ENCODE measurements at regions not wholly inside any gene's neighbourhood (a gene's known extent, or its start where the extent isn't known, plus 50 kb on each side); places are given as distances from the start of the nearest gene placed in this dataset.

- DNase-seq (ENCODE audit: low read depth), result no peak
Observed at GRCh38 chr5:8848997-8849594, 696.8 kb downstream of the SEMA5A start.

DNA sequence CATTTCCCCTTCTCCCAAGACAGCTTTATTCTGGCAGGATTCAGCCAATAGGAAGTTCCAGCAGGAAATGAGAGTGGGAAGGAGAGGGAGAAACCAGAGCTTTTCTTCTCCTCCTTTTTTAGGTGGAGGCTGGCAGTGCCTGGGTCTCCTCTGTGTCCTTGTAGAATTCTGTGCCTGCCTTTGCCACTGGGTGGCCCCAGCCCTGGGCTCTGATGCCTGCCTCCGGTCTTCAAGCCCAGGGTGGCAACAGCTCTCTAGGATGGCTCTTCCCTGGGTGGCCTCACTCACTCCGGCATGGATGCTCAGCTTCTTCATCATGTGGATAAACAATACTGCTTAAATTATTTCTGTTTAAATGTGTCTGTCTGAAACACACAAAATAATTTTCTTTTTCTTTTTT, 694.8 kb downstream of the SEMA5A start:
- no peak for DNase-seq (ENCODE audit: low read depth)

DNA sequence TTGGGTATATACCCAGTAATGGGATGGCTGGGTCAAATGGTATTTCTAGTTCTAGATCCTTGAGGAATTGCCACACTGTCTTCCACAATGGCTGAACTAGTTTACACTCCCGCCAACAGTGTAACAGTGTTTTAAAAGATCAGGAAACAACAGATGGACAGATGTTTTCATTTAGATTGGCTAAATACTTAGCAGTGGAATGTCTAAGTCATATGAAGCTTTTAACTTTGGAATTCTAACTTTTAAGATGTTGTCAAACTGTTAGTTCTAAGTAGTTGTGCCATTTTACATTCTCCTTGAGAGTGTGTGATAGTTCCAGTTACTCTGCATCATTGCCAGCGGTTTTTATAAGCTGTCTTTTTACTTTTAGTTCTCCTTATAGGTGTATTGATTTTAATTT, 688.8 kb downstream of the SEMA5A start:
- no peak for DNase-seq (ENCODE audit: low read depth)

GRCh38 chr5:8861764-8862163, 684.1 kb downstream of the SEMA5A start:
- DNase-seq (ENCODE audit: low read depth), result no peak

- no peak for DNase-seq (ENCODE audit: low read depth)
Observed at GRCh38 chr5:8864053-8864452, 681.8 kb downstream of the SEMA5A start.

- DNase-seq (ENCODE audit: low read depth), result no peak
Observed at GRCh38 chr5:8865266-8865665, 680.6 kb downstream of the SEMA5A start.

- no peak for DNase-seq (ENCODE audit: low read depth)
Observed at GRCh38 chr5:8865686-8866374, 680.0 kb downstream of the SEMA5A start.

DNA sequence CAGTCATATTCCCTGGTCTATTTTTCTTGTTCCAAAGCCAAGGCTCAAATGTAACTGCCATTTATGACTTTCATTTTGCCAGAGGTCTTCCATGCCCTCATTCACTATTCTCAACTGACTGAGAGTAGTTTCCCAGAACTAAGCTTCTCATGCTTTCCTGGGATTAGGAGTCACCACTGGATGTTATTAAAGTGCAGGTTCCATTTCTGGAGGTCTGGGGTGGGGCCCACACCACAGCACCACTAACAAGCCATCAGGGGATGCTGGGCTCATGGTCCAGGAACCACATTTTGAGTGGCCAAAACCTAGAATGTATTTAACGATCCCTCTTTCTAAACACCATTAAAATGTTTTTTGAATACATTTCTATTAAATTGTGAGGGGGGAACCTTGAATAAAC, 677.6 kb downstream of the SEMA5A start:
- DNase-seq (ENCODE audit: low read depth), result no peak

GRCh38 chr5:8869932-8870331, 675.9 kb downstream of the SEMA5A start:
- DNase-seq (ENCODE audit: low read depth), result no peak

GRCh38 chr5:8870349-8870958, 675.4 kb downstream of the SEMA5A start:
- no peak for DNase-seq (ENCODE audit: low read depth)

GRCh38 chr5:8870959-8871355, 674.9 kb downstream of the SEMA5A start:
- DNase-seq (ENCODE audit: low read depth), result no peak

DNA sequence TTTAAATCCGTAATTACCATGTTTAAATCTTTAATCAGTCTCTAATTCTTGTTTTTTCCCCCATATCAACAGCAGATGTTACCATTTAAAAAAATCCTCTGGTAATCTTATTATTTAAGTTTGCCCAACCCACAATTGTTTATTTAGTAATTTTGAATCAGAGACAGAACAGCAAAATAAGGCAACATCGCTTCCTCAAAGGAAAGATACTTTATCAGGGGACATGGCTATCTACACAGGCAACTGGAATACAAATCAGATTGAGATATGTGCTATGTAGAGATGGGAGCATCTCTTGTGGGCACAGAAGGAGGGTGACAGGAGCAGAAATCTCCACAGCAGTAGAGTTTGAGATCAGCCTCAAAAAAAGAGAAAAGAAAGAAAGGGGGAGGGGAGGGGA, 674.4 kb downstream of the SEMA5A start:
- no peak for DNase-seq (ENCODE audit: low read depth)

DNA sequence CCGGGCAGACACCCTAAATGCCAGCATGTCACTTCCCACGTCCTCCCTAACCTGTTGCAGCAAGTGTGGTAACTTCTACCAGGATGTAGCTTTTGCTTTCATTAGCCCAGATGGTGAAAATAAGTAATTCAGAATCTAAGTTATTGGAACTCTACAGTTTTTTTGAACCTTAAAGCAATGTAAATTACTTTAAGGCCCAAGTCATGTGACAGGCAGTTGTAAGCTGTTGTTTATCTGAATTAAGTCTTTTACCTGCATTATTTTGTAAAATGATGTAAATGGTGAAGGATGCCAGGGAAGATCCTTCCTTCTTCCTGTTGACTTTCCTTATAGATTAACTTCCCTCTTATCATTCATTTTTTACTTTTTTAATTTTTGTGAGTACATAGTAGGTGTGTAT, 670.2 kb downstream of the SEMA5A start:
- DNase-seq (ENCODE audit: low read depth), result no peak

- no peak for DNase-seq (ENCODE audit: low read depth)
Observed at GRCh38 chr5:8879248-8879647, 666.6 kb downstream of the SEMA5A start.

GRCh38 chr5:8884029-8884428, 661.8 kb downstream of the SEMA5A start:
- no peak for DNase-seq (ENCODE audit: low read depth)

DNA sequence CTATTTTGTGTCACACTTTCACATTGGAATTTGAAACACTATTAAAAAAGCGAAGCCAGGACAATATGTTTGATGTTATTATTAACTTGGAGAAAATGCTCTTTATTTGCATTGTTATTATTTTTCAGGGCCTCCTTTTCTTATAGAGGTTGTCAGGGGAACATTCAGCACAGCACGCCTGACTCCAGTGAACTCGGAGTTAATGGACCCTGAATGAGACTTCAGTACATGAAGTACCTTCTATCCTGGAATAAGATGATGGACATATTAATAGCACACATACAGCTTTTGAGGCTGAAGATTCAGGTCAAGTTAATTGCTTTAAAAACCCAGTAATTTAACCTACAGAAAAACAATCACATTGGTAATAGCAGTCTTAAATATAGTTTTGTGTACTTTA, 652.9 kb downstream of the SEMA5A start:
- DNase-seq (ENCODE audit: low read depth), result no peak

DNA sequence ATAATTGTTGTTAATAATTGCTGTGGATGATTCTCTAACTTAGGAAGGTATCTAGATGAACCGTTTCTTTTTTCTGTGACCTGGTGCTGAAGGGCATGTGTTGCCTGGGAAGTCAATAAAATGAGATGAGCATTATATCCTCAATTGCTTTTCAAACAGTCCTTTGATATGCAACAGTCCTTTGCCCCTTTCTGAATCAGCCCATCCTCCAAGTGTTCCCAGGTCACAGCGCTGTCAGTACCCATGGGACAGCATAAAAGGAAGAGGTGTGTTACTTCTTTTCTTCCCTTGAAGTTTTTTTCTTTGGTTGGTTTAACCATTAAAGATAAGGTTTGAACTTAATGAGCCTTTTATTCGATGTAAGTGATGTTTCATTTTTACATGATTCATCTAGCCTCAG, 651.8 kb downstream of the SEMA5A start:
- no peak for DNase-seq (ENCODE audit: low read depth)

DNA sequence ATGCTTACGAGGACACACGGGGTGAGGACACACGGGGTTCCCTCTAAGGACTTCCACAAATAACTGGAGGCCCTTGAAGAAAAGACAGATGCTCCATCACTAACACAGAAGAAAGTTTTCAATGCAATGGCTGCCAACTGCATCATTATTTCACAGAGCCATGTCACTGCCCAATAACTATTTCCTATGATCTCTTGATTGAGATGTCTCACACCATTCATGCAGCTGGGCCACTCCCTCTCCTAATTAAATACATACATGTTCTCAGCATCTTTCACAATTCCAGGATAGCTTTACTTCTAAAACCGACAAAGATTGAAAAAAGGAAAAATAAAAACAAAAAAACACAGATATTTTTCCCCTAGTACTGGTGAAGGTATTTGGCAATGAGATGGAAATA, 650.8 kb downstream of the SEMA5A start:
- no peak for DNase-seq (ENCODE audit: low read depth)

GRCh38 chr5:8895599-8895998, 650.3 kb downstream of the SEMA5A start:
- DNase-seq (ENCODE audit: low read depth), result no peak

GRCh38 chr5:8897316-8897715, 648.6 kb downstream of the SEMA5A start:
- no peak for DNase-seq (ENCODE audit: low read depth)

DNA sequence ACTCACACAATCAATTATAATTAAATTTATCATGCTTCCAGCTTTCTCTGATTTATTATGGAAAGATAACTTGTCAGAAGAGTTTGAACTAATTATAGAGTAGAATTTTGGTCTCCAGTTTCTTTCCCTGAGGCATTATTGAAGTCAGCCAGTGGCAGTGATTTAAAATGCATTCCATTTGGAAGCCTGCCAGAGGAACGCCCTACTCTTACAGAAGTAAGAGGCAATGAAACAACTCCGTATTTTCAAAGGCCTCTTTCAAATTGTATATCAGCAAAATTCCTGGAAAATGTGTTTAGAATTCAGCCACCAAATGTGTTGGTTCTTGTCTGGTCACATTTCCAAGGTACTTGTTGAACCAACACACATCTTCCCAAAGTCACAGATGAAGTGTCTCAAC, 640.9 kb downstream of the SEMA5A start:
- DNase-seq (ENCODE audit: low read depth), result no peak

DNA sequence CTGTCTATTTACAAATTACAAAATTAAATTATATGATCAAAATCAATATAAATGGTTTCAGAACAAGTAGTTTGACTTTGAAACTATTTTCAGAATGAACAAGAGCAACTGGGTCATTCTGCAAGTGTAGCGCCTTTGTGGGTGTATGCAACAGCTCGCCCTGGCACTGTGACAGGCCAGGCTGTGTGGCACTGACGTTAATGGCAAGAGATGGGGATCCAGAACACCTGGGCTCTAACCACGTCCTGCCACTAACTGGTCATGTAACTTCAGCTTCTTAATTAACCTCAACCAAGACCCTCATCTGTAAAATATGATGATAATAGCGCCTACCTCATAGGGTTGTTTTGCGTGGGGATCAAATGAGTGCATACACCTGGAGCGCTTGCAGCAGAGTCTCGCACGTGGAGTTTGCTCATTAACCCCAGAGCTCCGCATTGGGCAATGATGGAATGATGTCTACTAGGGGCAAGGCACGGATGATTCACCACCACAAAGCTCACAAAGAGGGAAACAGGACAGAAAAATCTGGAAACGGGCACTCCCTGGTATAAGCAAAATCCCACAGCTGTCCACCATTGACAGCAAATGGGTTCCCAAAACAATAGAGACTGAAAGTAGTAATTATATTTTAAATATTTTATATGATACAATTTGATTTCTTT, 639.4 kb downstream of the SEMA5A start:
- DNase-seq (ENCODE audit: low read depth), result no peak

GRCh38 chr5:8907168-8907868, 638.6 kb downstream of the SEMA5A start:
- no peak for DNase-seq (ENCODE audit: low read depth)

Data from stimulated activated CD8-positive, alpha-beta memory T cell treated with anti-CD3 and anti-CD28 coated beads, Interleukin-15, amount 100 ng/mL, for 24 hours (primary cell).